Endothelial cell of umbilical vein (primary cell): ENCODE measurements at regions not wholly inside any gene's neighbourhood (a gene's known extent, or its start where the extent isn't known, plus 50 kb on each side); places are given as distances from the start of the nearest gene placed in this dataset.

Source experiments
- BruUV-seq: library from RNA; stranded (reverse); fragments of 400-500 nt; replicated peaks from 2 replicates; lab custom pipeline; 2021; lab: Mats Ljungman, UMichigan
- CTCF ChIA-PET: fragments of 300-600, 350-600 bp; sonication (Branson Sonifier 250); formaldehyde crosslinking; loops from one replicate; lab custom pipeline; 2021; ENCODE audit warnings: antibody characterized with exemption, inconsistent platforms; lab: Charles Lee
- POLR2A ChIA-PET: fragments of 300-600, 350-600 bp; sonication (Branson Sonifier 250); formaldehyde crosslinking; loops from one replicate; lab custom pipeline; 2021; ENCODE audit warnings: antibody characterized with exemption, inconsistent platforms; lab: Charles Lee
- DNase-seq: peaks from one replicate; pipeline ENCODE4 v3.0.0-alpha.2; 2011; ENCODE audit warnings: low read depth, low spot score
- FAIRE-seq: peaks from 2 replicates; lab custom pipeline; 2011; peaks lifted over from hg19 to GRCh38; lab: Jason Lieb, UNC
- H2AFZ ChIP-seq: 2 replicates; pipeline ENCODE4 v1.6.0; 2012; ENCODE audit warnings: low read depth, low read length, control low read depth, inconsistent platforms
- H3K27ac ChIP-seq: 2 replicates; pipeline ENCODE4 v1.5.1; 2011; ENCODE audit warnings: low read depth, mild to moderate bottlenecking, control low read depth, low read length, moderate library complexity; ENCODE audit not compliant: insufficient read depth
- H3K27me3 ChIP-seq, 2 experiments: 2 replicates each; pipeline versions ENCODE4 v1.6.0 to v1.6.1; 2011; ENCODE audit warnings: low read length in 2 of 2, mixed read lengths in 1 of 2; ENCODE audit not compliant: control insufficient read depth in 2 of 2, insufficient read depth in 2 of 2
- H3K36me3 ChIP-seq, 2 experiments: 2 replicates in 1 of 2; 3 replicates in 1 of 2; pipeline ENCODE4 v1.5.1; 2011; ENCODE audit warnings: low read length in 2 of 2, mild to moderate bottlenecking in 1 of 2, moderate library complexity in 1 of 2; ENCODE audit not compliant: control insufficient read depth in 2 of 2, insufficient read depth in 2 of 2; ENCODE audit errors: extremely low read depth in 1 of 2
- H3K4me1 ChIP-seq: 3 replicates; pipeline ENCODE4 v1.5.1; 2011; ENCODE audit warnings: mild to moderate bottlenecking, low read length; ENCODE audit not compliant: control insufficient read depth, insufficient read depth; ENCODE audit errors: extremely low read depth
- H3K4me2 ChIP-seq: 2 replicates; pipeline ENCODE4 v1.6.1; 2011; ENCODE audit warnings: low read length, control low read depth, mixed read lengths; ENCODE audit not compliant: insufficient read depth
- H3K4me3 ChIP-seq, 3 experiments: fragments of 200-600 bp in 1 of 3; sonication (generic), shearing (Covaris generic) in 1 of 3; replicated peaks in 1 of 3; 2 replicates each; pipeline ENCODE4 v1.5.1; 2011 to 2016; ENCODE audit warnings: control low read depth in 3 of 3, low read length in 3 of 3, mild to moderate bottlenecking in 2 of 3, inconsistent platforms in 1 of 3, low read depth in 1 of 3, moderate library complexity in 1 of 3; ENCODE audit not compliant: insufficient read depth in 1 of 3
- H3K79me2 ChIP-seq: 2 replicates; pipeline ENCODE4 v1.6.0; 2012; ENCODE audit warnings: low read length, inconsistent platforms; ENCODE audit not compliant: control insufficient read depth, insufficient read depth
- H3K9ac ChIP-seq: replicated peaks from 2 replicates; pipeline ENCODE3; 2011; ENCODE audit warnings: low read length, control low read depth; ENCODE audit not compliant: insufficient read depth; ENCODE audit errors: extremely low read depth
- H3K9me1 ChIP-seq: replicated peaks from 3 replicates; pipeline ENCODE4 v1.6.0; 2011; ENCODE audit warnings: mild to moderate bottlenecking, low read length; ENCODE audit not compliant: control insufficient read depth, insufficient read depth; ENCODE audit errors: extremely low read depth
- H3K9me3 ChIP-seq: replicated peaks from 2 replicates; pipeline ENCODE4 v1.5.1; 2012; ENCODE audit warnings: low read length, inconsistent platforms; ENCODE audit not compliant: control insufficient read depth, insufficient read depth
- H4K20me1 ChIP-seq: replicated peaks from 2 replicates; pipeline ENCODE3; 2011; ENCODE audit warnings: mild to moderate bottlenecking, low read length; ENCODE audit not compliant: control insufficient read depth, insufficient read depth; ENCODE audit errors: extremely low read depth
- EZH2 ChIP-seq: IDR thresholded peaks from 2 replicates; pipeline ENCODE4 v1.6.1; 2012; ENCODE audit warnings: borderline replicate concordance, low read depth, mild to moderate bottlenecking, moderate library complexity, low read length, inconsistent platforms; ENCODE audit not compliant: severe bottlenecking
- FOS ChIP-seq: IDR thresholded peaks from 2 replicates; pipeline ENCODE4 v1.6.1; 2011; ENCODE audit warnings: mild to moderate bottlenecking, low read length, moderate library complexity, borderline replicate concordance; ENCODE audit not compliant: insufficient read depth
- GATA2 ChIP-seq: IDR thresholded peaks from 2 replicates; pipeline ENCODE4 v1.7.0; 2011; ENCODE audit warnings: low read depth, mild to moderate bottlenecking, moderate library complexity, mixed read lengths, low read length; ENCODE audit not compliant: insufficient read length, insufficient read depth
- JUN ChIP-seq: IDR thresholded peaks from 2 replicates; pipeline ENCODE4 v1.6.1; 2011; ENCODE audit warnings: borderline replicate concordance, low read depth; ENCODE audit not compliant: insufficient read length, insufficient read depth
- MYC ChIP-seq: IDR thresholded peaks from one replicate; pipeline ENCODE4 v1.6.1; 2011; ENCODE audit warnings: mild to moderate bottlenecking, low read depth, low read length
- POLR2A ChIP-seq: IDR thresholded peaks from 2 replicates; pipeline ENCODE4 v1.6.1; 2012; ENCODE audit warnings: low read depth, mild to moderate bottlenecking, control low read depth, low read length
- POLR2AphosphoS5 ChIP-seq: IDR thresholded peaks from 2 replicates; pipeline ENCODE4 v1.6.1; 2012; ENCODE audit warnings: low read depth, mild to moderate bottlenecking, control low read depth, low read length, moderate library complexity; ENCODE audit not compliant: insufficient read depth
- dilution Hi-C: fragments of 300-500 bp; cut with MboI; formaldehyde crosslinking; loops from one replicate; pipeline ENCODE4 v1.15.0; 2019; ENCODE audit warnings: low sequenced_read_pairs; ENCODE audit not compliant: extremely low pct_ligation_motif_present
- intact Hi-C: fragments of 100-400 bp; cut with micrococcal nuclease; formaldehyde crosslinking; loops from one replicate; pipeline ENCODE4 v1.10.0; 2022
- TF ChIP-seq, protein P1 (sequence below), 2 donors: IDR thresholded peaks; 1 replicate in 1 of 2; 2 replicates in 1 of 2; pipeline ENCODE4 v1.5.1; 2011; ENCODE audit warnings: low read length in 2 of 2, mild to moderate bottlenecking in 2 of 2, moderate library complexity in 2 of 2, control low read depth in 1 of 2, inconsistent platforms in 1 of 2, low read depth in 1 of 2; ENCODE audit not compliant: insufficient read depth in 1 of 2; ENCODE audit errors: extremely low read depth in 1 of 2
- TF ChIP-seq, protein P2 (sequence below): IDR thresholded peaks from 2 replicates; pipeline ENCODE4 v1.6.1; 2011; ENCODE audit not compliant: insufficient read depth, insufficient read length

GRCh38 chr2:66101206-66101605, 333.7 kb upstream of the MEIS1 start:
- H3K36me3 ChIP-seq, result no peaks in the 10 kb centered on the region
- POLR2A ChIA-PET, result no interaction called here
- no peak overlapping the region for H3K4me2 ChIP-seq
- no peaks in the 10 kb centered on the region for H3K27me3 ChIP-seq
- dilution Hi-C loops (no loop called here), intact Hi-C loops (no loop called here)
- BruUV-seq, result no TSS peak
- H3K4me3 ChIP-seq, result no peak overlapping the region
- CTCF ChIA-PET, result no interaction called here
- H3K79me2 ChIP-seq, result no peaks in the 10 kb centered on the region
- H3K9me1 ChIP-seq, result no peaks in the 10 kb centered on the region
- no peak for TF ChIP-seq FOS
- TF ChIP-seq GATA2, result no peak
- TF ChIP-seq, protein P1, sequence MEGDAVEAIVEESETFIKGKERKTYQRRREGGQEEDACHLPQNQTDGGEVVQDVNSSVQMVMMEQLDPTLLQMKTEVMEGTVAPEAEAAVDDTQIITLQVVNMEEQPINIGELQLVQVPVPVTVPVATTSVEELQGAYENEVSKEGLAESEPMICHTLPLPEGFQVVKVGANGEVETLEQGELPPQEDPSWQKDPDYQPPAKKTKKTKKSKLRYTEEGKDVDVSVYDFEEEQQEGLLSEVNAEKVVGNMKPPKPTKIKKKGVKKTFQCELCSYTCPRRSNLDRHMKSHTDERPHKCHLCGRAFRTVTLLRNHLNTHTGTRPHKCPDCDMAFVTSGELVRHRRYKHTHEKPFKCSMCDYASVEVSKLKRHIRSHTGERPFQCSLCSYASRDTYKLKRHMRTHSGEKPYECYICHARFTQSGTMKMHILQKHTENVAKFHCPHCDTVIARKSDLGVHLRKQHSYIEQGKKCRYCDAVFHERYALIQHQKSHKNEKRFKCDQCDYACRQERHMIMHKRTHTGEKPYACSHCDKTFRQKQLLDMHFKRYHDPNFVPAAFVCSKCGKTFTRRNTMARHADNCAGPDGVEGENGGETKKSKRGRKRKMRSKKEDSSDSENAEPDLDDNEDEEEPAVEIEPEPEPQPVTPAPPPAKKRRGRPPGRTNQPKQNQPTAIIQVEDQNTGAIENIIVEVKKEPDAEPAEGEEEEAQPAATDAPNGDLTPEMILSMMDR (IDR thresholded peaks at IDR 0.05; ENCODE audit: extremely low read depth in 1 of 2, insufficient read depth in 1 of 2, low read depth in 1 of 2, low read length in 2 of 2), result no peak
- no peak for TF ChIP-seq EZH2
- TF ChIP-seq POLR2AphosphoS5, result no peak
- TF ChIP-seq, protein P2, sequence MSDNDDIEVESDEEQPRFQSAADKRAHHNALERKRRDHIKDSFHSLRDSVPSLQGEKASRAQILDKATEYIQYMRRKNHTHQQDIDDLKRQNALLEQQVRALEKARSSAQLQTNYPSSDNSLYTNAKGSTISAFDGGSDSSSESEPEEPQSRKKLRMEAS, result no peak
- TF ChIP-seq POLR2A, result no peak
- no peak for TF ChIP-seq MYC
- TF ChIP-seq JUN, result no peak
- no peaks in the 10 kb centered on the region for H3K4me1 ChIP-seq
- FAIRE-seq (no peak), DNase-seq (no peak)
- H3K9me3 ChIP-seq, result peaks cover 2% of the 10 kb centered on the region
- H3K9ac ChIP-seq, result no peak overlapping the region
- H4K20me1 ChIP-seq, result no peaks in the 10 kb centered on the region
- H3K27ac ChIP-seq, result no peak overlapping the region
- H2AFZ ChIP-seq, result no peak overlapping the region
